C4-2B (cell line): ENCODE measurements at regions not wholly inside any gene's neighbourhood (a gene's known extent, or its start where the extent isn't known, plus 50 kb on each side); places are given as distances from the start of the nearest gene placed in this dataset.

Experiments used
- CTCF ChIP-seq: fragments of 450-650 bp; conservative IDR thresholded peaks from 2 replicates; pipeline ENCODE4 v1.5.1; 2017; ENCODE audit warnings: mild to moderate bottlenecking
- ZFX ChIP-seq: fragments of 450-650 bp; IDR thresholded peaks from 2 replicates; pipeline ENCODE4 v1.6.1; 2017

GRCh38 chr5:37966871-37967270 lies 127.0 kb upstream of the GDNF start:
- TF ChIP-seq CTCF: no peak
- no peak for TF ChIP-seq ZFX
